Neural cell (in vitro differentiated cells): ENCODE measurements at regions not wholly inside any gene's neighbourhood (a gene's known extent, or its start where the extent isn't known, plus 50 kb on each side); places are given as distances from the start of the nearest gene placed in this dataset.

Source experiments
- H2AFZ ChIP-seq: fragments of 200-600, 300-800 bp; sonication (generic), shearing (Covaris generic); 2 replicates; pipeline ENCODE4 v1.6.0; 2014; ENCODE audit warnings: low read depth, mild to moderate bottlenecking, antibody characterized with exemption, low read length, moderate library complexity
- H3F3A ChIP-seq: fragments of 200-600 bp; shearing (Covaris generic); 2 replicates; pipeline ENCODE4 v1.6.1; 2016; ENCODE audit warnings: mild to moderate bottlenecking, moderate library complexity, mixed read lengths, antibody characterized with exemption, low read length; ENCODE audit not compliant: insufficient read depth, poor library complexity, severe bottlenecking
- H3K27ac ChIP-seq: fragments of 200-600, 300-800 bp; sonication (generic), shearing (Covaris generic); 2 replicates; pipeline ENCODE4 v1.5.1; 2014; ENCODE audit warnings: mild to moderate bottlenecking, low read length, moderate library complexity
- H3K27me3 ChIP-seq: fragments of 300-800, 200-600 bp; sonication (generic), shearing (Covaris generic); 2 replicates; pipeline ENCODE4 v1.6.0; 2014; ENCODE audit warnings: mild to moderate bottlenecking, low read depth, low read length, moderate library complexity; ENCODE audit not compliant: insufficient read depth
- H3K36me3 ChIP-seq: fragments of 300-800, 200-600 bp; sonication (generic), shearing (Covaris generic); 2 replicates; pipeline ENCODE4 v1.5.1; 2014; ENCODE audit warnings: mild to moderate bottlenecking, antibody characterized with exemption, low read length, moderate library complexity; ENCODE audit not compliant: insufficient read depth
- H3K4me2 ChIP-seq: fragments of 300-800, 200-600 bp; sonication (generic), shearing (Covaris generic); 2 replicates; pipeline ENCODE4 v1.6.0; 2014; ENCODE audit warnings: mild to moderate bottlenecking, low read length
- H3K4me3 ChIP-seq: fragments of 300-800, 200-600 bp; sonication (generic), shearing (Covaris generic); 2 replicates; pipeline ENCODE4 v1.5.1; 2014; ENCODE audit warnings: mild to moderate bottlenecking, low read length, moderate library complexity
- H3K79me2 ChIP-seq: fragments of 200-600 bp; shearing (Covaris generic); replicated peaks from 2 replicates; pipeline ENCODE4 v1.6.0; 2014; ENCODE audit warnings: mild to moderate bottlenecking, low read length, moderate library complexity; ENCODE audit not compliant: insufficient read depth
- H3K9ac ChIP-seq: fragments of 300-800, 200-600 bp; sonication (generic), shearing (Covaris generic); 2 replicates; pipeline ENCODE4 v1.6.1; 2016; ENCODE audit warnings: mild to moderate bottlenecking, low read length, mixed read lengths
- H3K9me2 ChIP-seq: fragments of 200-600 bp; shearing (Covaris generic); 2 replicates; pipeline ENCODE4 v1.6.1; 2016; ENCODE audit warnings: mild to moderate bottlenecking, low read length, mixed read lengths; ENCODE audit not compliant: insufficient read depth
- H3K9me3 ChIP-seq: fragments of 200-600, 300-800 bp; sonication (generic), shearing (Covaris generic); 2 replicates; pipeline ENCODE4 v1.6.1; 2016; ENCODE audit warnings: mild to moderate bottlenecking, mixed run types, low read length, moderate library complexity, mixed read lengths
- H4K20me1 ChIP-seq: fragments of 200-600 bp; shearing (Covaris generic); 2 replicates; pipeline ENCODE4 v1.6.1; 2016; ENCODE audit warnings: mild to moderate bottlenecking, mixed run types; ENCODE audit not compliant: insufficient read depth
- CTCF ChIP-seq: fragments of 450-650 bp; IDR thresholded peaks from 2 replicates; pipeline ENCODE4 v1.5.1; 2014; ENCODE audit warnings: antibody characterized with exemption, mild to moderate bottlenecking, moderate library complexity; ENCODE audit not compliant: poor library complexity, severe bottlenecking
- EP300 ChIP-seq: fragments of 450-650 bp; conservative IDR thresholded peaks from 2 replicates; pipeline ENCODE4 v1.6.1; 2014; ENCODE audit warnings: antibody characterized with exemption, mild to moderate bottlenecking, moderate library complexity; ENCODE audit not compliant: poor library complexity, severe bottlenecking
- EZH2 ChIP-seq: fragments of 200-600, 300-800 bp; shearing (Covaris generic), sonication (generic); IDR thresholded peaks from 2 replicates; pipeline ENCODE4 v1.6.1; 2014; ENCODE audit warnings: antibody characterized with exemption, low read length, borderline replicate concordance, mild to moderate bottlenecking; ENCODE audit not compliant: insufficient read depth, poor library complexity, severe bottlenecking
- MXI1 ChIP-seq: fragments of 450-650 bp; conservative IDR thresholded peaks from 2 replicates; pipeline ENCODE4 v1.6.1; 2014; ENCODE audit warnings: antibody characterized with exemption, mild to moderate bottlenecking; ENCODE audit not compliant: poor library complexity, severe bottlenecking
- POLR2AphosphoS5 ChIP-seq: IDR thresholded peaks from 2 replicates; pipeline ENCODE4 v1.6.1; 2012
- RAD21 ChIP-seq: fragments of 450-650 bp; conservative IDR thresholded peaks from 2 replicates; pipeline ENCODE4 v1.6.1; 2014; ENCODE audit warnings: antibody characterized with exemption, mild to moderate bottlenecking, moderate library complexity
- REST ChIP-seq: IDR thresholded peaks from 2 replicates; pipeline ENCODE4 v1.6.1; 2012; ENCODE audit warnings: borderline replicate concordance
- SMC3 ChIP-seq: fragments of 450-650 bp; conservative IDR thresholded peaks from 2 replicates; pipeline ENCODE4 v1.6.1; 2014; ENCODE audit warnings: antibody characterized with exemption, mild to moderate bottlenecking, moderate library complexity; ENCODE audit not compliant: poor library complexity
- TAF1 ChIP-seq: IDR thresholded peaks from 2 replicates; pipeline ENCODE4 v1.6.1; 2012; ENCODE audit warnings: low read depth

GRCh38 chr2:216305574-216305973 lies 66.7 kb downstream of the MARCHF4 start:
- no peaks in the 10 kb centered on the region for H3K9me3 ChIP-seq
- no peaks in the 10 kb centered on the region for H3F3A ChIP-seq
- no peak overlapping the region for H2AFZ ChIP-seq
- H3K4me2 ChIP-seq: no peak overlapping the region
- H3K4me3 ChIP-seq: no peak overlapping the region
- H3K36me3 ChIP-seq: no peaks in the 10 kb centered on the region
- no peak overlapping the region for H3K27ac ChIP-seq
- no peak for TF ChIP-seq CTCF
- no peak for TF ChIP-seq EP300
- TF ChIP-seq MXI1: no peak
- no peak for TF ChIP-seq TAF1
- TF ChIP-seq RAD21: no peak
- TF ChIP-seq EZH2: no peak
- no peak for TF ChIP-seq SMC3
- no peak for TF ChIP-seq POLR2AphosphoS5
- TF ChIP-seq REST: no peak
- no peak overlapping the region for H3K9ac ChIP-seq
- H4K20me1 ChIP-seq: no peaks in the 10 kb centered on the region
- no peaks in the 10 kb centered on the region for H3K9me2 ChIP-seq
- H3K79me2 ChIP-seq: no peaks in the 10 kb centered on the region
- no peaks in the 10 kb centered on the region for H3K27me3 ChIP-seq

GRCh38 chr2:216302981-216303676 lies 69.2 kb downstream of the MARCHF4 start:
- H3K27ac ChIP-seq: no peak overlapping the region
- H2AFZ ChIP-seq: no peak overlapping the region
- H3K4me3 ChIP-seq: no peak overlapping the region
- H3K79me2 ChIP-seq: no peaks in the 10 kb centered on the region
- no peaks in the 10 kb centered on the region for H3K9me2 ChIP-seq
- no peak overlapping the region for H3K9ac ChIP-seq
- H3F3A ChIP-seq: no peaks in the 10 kb centered on the region
- H3K4me2 ChIP-seq: no peak overlapping the region
- TF ChIP-seq MXI1 (no peak), REST (no peak), EP300 (no peak), POLR2AphosphoS5 (no peak)
- no peaks in the 10 kb centered on the region for H3K27me3 ChIP-seq
- no peaks in the 10 kb centered on the region for H3K9me3 ChIP-seq
- H4K20me1 ChIP-seq: no peaks in the 10 kb centered on the region
- H3K36me3 ChIP-seq: no peaks in the 10 kb centered on the region
